Astrocyte of the hippocampus (primary cell): ENCODE measurements at regions not wholly inside any gene's neighbourhood (a gene's known extent, or its start where the extent isn't known, plus 50 kb on each side); places are given as distances from the start of the nearest gene placed in this dataset.

Experiments
- DNase-seq: peaks from one replicate; pipeline ENCODE4 v3.0.0; 2011; ENCODE audit warnings: low read depth, low spot score

- peak; percentile 98 for DNase-seq
These were observed 53.3 kb upstream of the AMOTL2 start for GRCh38 chr3:134427400-134428111.

- peak; percentile 75 for DNase-seq
These were observed 52.5 kb upstream of the AMOTL2 start for GRCh38 chr3:134426660-134427181.

- DNase-seq, result no peak
These were observed 51.7 kb upstream of the AMOTL2 start for GRCh38 chr3:134425943-134426342.
